NOMO-1 treated with dmso at 0.1 percent for 144 hours (cell line): ENCODE measurements at regions not wholly inside any gene's neighbourhood (a gene's known extent, or its start where the extent isn't known, plus 50 kb on each side); places are given as distances from the start of the nearest gene placed in this dataset.

ENCODE experiments used
- DNase-seq: peaks from one replicate; lab custom pipeline; 2025; ENCODE audit not compliant: unreplicated experiment; lab: John Stamatoyannopoulos, UW

- DNase-seq: no peak
Observed at GRCh38 chr4:108529102-108529501, 91.3 kb upstream of the RPL34 start.

DNA sequence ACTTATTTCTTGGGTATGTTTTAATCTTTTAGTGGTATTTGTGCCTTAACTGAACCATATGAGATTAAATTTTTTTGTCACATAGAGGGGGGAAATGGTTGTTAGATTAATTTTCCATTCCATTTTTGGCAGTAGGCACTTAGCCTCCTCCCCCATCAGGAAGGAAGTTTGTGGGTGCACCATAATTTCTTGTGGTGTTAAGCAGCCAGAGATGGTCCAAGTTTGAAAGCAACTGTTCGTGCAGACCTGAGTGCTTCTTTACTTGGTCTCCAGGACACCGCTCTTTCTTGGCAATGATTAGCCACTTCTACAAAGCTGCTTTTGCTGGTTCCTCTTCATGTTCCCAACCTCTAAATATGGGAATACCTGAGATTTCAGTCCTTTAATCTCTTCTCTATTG lies 92.7 kb upstream of the RPL34 start:
- no peak for DNase-seq

DNA sequence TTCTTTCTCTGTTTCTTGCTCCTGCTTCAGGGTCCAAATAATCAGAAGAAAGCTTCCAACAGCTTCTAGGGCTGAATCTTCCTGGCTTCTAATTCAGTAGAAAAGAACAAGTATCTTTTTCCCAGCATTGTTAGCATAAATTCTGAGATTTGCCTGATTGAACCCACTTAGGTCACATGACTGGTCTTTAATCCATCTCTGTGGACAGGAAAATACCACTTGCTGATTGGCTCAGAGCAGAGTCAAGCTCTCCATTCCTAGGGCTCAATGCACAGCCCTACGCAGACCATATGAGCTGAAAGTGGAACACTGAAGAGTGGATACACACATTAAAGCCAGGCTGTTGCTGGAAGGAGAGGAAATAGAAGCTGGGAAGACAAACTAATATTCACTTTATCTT lies 99.6 kb upstream of the RPL34 start:
- no peak for DNase-seq

DNA sequence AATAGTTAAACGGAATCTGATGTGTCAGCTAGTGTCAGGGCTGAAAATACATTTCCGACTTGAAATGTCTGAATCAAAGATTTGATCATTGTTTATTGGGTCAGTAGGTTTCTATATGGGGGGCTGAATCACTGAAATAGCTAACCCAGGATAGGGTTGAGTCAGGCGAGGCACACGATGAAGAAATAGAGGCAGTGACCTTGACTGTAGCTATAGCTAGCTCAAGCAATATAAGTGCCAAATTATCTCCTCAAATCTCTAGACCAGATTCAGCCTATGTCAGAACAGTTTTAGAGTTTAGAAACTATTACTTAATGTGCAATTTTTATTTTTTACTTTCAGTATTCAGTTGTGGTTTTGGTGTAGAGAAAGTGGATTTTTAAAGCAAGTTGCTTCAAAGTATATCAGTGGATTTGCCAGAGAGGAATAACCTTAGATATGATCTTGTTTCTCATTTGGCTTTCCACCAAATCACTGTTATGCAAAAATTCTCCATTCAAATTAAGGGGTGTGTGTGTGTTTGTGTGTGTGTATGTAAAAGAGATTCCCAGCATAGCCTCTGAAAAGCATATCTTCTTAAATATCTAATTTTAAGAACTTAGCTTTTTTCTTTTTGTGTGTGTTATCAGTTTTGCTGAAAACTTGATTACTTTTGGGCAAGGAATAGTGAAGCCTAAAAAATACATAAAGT lies 100.3 kb upstream of the RPL34 start:
- DNase-seq: no peak

GRCh38 chr4:108519208-108519833 lies 101.1 kb upstream of the RPL34 start:
- no peak for DNase-seq

DNA sequence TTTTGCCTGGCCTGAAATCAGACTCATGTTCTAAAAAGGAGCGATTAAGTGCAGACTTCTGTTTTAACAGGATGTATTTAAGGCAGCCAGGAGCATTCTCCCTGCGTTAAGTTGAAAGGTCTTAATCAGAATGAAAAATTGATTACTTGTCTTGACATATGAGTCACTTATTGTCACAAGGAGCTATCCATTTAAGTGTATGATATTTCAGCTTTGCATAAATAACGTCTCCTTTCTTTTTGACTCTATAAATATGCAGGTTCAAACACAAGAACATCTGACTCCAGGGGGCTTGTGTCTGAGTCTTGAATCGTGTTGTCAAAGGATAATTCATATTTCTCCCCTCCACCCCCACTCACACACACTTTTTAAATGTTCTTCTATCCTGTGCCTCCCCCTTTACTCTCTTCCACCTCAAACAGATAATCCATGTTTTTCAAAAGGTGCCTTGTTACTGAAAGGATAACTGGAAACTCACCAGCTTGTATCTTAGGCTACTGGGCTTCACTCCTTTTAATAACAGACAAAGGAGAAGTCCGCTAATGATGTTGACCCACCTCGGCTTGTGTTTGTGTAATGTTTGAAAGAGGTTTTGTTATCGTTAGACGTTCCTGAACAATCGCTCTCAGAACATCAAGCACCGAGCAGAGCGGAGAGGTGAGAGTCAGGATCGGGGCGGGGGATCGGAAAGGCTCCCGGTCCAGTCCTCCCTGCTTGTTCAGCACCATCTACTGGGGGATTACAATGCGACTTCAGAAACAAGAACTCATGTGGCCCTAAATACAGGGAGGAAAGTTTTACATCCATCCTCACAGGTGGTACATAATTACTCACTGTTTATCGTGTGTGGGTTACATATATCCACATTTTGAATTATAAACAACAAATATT lies 107.5 kb upstream of the RPL34 start:
- no peak for DNase-seq

DNA sequence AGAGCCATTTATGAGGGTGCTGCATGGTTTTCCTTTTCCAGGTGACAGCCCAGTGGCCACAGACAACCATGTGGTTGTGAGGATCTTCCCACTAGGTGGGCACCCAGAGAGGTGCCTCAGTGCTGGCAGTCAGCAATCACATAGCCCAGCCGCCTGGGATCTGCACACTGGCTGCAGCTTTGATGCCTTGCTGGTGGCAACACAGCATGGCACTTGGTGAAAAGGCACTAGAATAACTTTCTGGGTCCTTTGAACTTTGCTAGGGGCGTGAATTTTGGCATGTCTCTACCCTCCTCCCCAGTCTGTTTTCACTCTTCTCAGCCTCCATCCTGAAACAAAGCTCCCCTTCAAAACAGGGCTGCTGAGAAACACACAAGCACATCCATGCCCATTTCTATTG lies 108.8 kb upstream of the RPL34 start:
- no peak for DNase-seq

DNA sequence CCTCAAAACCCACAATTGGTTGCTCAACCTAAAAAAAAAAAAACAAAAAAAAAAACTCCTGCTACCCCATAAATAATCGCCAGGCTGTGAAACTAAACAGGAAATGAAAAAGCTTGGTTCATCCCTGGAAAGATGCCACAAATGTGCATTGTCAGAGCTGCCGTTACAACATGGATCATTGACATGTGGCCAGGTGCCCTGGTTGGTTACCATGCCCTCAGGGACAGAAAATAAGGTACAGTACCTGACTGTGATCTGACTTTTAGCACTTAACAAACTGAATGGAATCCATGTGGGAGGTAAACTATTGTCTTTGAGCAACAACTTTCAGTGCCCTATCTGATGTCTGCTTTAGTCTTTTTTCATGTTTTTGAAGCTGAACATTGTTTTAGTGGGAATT lies 118.0 kb upstream of the RPL34 start:
- DNase-seq: no peak

DNA sequence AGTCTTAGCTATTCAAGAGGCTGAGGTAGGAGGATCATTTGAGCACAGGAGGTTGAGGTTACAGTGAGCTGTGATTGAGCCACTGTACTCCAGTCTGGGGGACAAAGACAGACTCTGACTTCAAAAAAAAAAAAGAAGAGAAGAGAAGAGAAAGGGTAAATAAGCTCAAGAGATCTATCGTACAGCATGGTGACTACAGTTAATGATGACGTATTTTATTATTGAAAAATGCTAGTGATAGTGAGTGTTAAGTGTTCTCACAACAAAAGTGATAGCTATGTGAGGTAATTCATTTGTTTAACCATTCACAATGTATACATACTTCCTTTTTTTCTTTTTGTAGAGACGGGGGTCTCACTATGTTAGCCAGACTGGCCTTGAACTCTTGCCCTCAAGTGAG lies 121.5 kb upstream of the RPL34 start:
- no peak for DNase-seq

DNA sequence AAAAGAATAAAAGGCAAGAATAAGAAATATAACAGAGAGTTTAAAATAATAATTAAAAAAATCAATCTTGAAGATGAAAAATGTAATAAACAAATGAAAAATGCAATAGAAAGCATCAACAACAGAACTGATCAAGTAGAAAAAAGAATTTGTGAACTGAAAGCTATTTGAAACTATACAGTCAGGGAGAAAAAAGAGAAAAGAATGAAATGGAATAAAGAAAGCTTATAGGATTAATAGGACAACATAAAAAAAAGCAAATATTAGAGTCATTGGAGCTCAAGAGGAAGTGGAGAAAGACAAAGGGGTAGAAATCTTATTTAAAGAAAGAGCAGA lies 126.8 kb upstream of the RPL34 start:
- no peak for DNase-seq

- DNase-seq: no peak
Observed at GRCh38 chr4:108492816-108493595, 127.4 kb upstream of the RPL34 start.

- no peak for DNase-seq
Observed at GRCh38 chr4:108488865-108489264, 131.5 kb upstream of the RPL34 start.

DNA sequence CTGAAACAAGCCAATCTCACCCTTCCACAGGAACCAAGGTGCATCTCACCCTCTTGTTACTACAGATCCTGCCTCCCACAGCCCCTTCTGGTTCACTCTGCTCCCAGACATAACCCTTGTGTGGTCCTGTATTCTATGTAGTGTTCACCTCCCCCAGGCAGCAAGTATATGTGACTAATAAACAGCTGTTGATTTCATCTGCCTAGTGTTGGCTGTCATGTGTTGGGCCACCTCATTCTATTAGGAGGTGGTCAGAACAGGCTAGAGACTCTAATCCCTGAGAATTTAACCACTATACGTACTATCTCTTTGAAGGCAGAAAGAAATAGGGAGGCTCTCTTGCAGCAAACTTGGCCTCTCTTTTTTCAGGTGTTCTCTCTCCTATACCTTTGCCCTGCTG lies 134.3 kb upstream of the RPL34 start:
- no peak for DNase-seq

DNA sequence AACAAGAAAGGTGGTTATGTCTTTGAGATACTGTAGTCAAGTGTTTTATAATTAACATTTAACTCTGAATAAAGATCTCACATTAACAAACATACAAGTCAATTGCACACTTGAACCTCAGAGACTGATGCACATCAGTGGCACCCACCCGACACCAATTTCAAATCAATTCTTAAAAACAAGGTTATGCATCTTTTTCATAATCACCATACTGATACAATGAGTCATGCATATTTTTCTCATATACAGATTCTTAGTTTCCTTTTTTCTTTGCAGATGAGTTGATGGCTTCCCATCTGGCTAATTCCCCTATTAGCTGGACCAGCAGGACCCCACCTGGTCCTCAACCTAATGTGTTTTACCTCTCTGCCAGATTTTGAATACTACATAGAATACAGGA lies 136.2 kb upstream of the RPL34 start:
- no peak for DNase-seq

DNA sequence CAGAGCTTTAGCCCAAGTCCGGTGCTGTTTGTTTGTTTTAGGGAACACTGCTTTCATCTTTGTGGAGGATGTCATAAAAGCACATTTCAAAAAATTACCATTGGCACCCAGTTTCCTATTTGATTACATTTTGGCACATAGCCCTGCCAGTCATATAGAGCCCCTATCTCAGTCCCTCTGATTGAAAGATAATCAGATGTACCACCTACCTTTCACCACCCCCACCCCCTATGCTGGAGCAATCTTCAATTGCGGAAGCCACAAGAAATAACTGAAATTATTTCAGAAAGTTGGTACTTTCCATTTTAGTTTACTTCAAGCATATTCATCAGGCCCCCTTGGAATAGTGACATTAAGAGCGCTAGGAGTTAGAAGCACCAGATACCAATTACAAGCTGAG lies 136.7 kb upstream of the RPL34 start:
- no peak for DNase-seq

DNA sequence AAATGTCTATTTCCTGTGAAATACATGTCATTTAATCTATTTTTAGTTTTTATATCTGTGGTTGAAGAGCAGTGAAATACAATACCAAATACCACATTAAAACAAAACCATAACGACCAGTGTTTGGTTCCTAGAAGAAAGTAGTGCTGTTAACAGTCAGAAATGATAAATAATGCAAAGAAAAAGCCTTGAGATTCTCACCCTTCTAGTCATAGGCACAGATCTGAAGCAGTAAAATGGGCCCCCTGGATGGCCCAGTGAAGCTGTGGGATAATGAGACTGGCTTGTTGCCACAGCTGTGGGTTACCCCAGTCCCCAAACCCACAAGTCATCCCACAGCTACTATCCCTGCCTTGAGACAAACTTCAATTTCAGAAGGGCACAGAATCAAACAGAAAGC lies 137.3 kb upstream of the RPL34 start:
- DNase-seq: no peak

DNA sequence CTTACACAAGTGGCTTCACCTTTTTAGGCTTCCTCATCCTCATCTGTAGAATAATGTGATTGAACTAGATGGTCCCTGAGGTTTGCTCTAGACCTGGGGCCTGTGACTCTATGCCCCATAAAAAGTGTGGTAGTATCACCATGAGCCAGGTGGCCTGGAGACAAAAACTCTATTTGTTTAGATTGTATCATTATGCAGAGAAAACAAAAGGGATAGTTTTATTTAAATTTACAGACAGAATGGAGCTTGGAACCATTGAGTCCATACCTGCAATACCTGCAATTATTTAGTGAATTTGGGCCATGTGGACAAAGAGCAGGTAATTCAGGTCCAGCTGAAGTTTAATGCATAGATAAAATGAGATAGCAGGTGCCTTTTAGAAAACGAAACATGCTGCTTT lies 139.5 kb upstream of the RPL34 start:
- no peak for DNase-seq

DNA sequence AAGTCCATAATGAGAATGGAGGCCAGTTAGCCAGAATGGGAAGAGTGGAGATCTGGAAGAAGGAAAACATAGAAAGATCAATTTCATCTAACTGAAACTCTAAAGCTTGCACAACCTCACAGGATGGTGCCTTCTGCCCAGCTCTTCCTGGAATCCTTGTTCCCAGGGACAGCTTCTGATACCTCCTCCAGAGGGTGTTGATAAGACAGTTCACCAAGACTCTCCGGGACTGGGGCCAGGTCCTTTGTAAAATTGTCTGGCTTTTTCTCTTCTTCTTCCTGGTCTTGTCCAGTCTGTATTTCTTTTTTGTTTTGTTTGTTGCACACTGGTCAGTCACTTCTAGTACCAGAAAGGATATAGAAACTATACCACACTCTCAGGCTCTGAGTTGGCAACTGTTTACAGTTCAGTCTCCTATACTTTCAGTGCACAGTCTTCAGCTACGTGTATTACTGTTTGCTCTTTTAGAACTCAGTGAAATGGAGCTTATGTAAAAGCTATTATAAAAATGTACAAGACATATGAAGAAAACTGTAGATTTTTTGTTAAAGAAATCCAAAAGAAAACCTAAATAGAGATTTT lies 142.8 kb upstream of the RPL34 start:
- no peak for DNase-seq

DNA sequence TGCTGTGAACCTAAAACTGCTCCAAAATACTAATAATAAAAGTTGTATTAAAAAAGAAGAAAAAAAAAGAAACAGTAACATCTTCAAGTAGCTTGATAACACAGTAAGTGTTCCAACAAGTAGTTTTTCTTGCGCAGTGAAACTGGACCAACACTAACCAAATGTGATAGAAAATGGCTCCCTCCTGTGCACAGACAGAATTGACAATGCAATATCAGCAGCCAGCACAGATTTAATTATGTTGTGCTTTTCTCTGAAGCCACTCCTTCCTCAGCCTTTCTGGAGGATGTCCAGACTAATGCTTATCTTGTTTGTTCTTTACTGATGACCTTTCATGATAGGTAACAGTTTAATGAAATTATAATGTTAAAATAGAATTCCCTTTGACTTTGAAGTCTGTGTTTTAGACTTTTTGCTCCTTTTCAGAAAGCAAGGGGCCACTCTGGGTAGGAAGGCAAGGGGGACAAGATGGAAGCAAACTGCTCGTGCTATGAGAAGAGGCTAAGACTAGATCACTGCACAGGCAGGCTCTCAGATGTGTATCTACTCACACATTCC lies 147.1 kb upstream of the RPL34 start:
- no peak for DNase-seq

DNA sequence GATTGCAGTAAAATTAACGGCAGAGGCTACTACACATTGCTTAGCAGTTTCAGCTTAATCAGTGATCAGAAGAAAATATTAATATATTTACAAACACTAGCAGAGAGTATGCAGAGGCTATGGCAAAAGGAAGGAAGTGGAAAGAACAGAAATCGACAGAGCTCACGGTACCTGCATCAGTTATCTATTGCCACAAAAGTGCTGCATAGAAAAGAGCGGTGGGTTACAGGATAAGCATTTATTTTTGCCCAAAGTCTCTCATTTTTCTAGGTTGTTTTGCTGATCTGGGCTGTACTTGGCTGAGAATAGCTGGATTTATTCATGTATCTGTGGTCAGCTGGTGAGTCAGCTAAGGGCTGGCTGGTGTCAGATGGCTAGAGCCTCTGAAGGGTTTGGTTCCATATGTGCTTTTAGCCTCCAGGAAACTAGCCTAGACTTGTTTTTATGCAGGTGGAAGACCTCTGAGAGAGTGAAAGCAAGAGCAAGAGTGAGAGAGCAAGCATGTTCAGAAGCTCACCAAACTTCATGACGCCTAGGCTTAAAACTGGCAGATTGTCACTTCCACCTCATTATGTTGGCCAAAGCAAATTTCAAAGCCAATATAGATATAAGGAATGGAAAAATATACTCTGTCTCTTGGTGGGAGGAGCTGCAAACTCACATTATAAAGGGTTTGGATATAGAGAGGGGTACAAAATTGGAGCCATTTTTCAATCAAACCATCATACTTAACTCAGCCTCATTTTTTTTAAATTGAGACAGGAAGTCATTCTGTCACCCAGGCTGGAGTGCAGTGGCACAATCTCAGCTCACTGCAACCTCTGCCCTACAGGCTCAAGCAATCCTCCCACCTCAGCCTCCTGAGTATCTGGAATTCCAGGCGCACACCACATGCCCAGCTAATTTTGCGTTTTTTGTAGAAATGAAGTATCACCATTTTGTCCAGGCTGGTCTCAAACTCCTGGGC lies 153.2 kb upstream of the RPL34 start:
- DNase-seq: no peak
